ENCODE measurements at regions not wholly inside any gene's neighbourhood (a gene's known extent, or its start where the extent isn't known, plus 50 kb on each side); places are given as distances from the start of the nearest gene placed in this dataset.

DNA sequence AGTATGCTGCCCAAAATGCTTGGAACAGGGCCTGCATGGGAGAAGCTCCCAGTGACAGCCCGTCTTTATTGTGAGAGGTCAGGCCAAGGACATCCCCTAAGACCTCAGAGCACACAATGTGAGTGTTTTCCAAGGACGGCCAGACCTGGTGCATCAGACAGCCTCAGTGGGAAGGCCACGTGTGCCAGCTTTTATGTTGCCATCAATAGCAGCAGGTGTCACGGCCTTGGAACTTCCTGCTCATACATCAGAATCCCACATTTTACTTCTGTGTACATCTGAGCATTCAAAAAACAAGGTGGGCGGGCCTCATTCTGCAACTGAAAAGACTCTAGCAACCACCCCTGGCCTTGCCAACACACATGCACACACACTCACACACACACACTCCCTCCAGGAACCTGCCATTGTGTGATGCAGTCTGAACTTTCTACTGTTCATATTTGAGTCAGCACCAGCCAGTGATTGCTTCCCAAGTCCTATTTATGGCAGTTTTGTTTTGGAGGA is 753.1 kb upstream of the TBX3 start:
- Histone ChIP-seq H3K27ac (ENCODE audit: insufficient read depth, low read length) (no peak overlapping the region), H3K79me2 (ENCODE audit: control insufficient read depth, insufficient read depth, low read length) (no peaks in the 10 kb centered on the region), H3K9ac (ENCODE audit: insufficient read depth, low read length) (no peak overlapping the region), H3K9me3 (ENCODE audit: control insufficient read depth, insufficient read depth, low read depth, low read length) (no peaks in the 10 kb centered on the region), H3K4me1 (ENCODE audit: control insufficient read depth, extremely low read depth, insufficient read depth, low read length) (no peaks in the 10 kb centered on the region), H3K36me3 (ENCODE audit: control insufficient read depth, insufficient read depth, low read length) (no peaks in the 10 kb centered on the region), H3K4me2 (ENCODE audit: extremely low read depth, insufficient read depth, low read length) (no peak overlapping the region), H3K4me3 (replicated peaks in 1 of 4; ENCODE audit: control extremely low read depth in 1 of 4, insufficient read depth in 1 of 4, low read depth in 3 of 4, low read length in 4 of 4) (no peak overlapping the region), H2AFZ (ENCODE audit: low read length) (no peak overlapping the region), H3K27me3 (ENCODE audit: control insufficient read depth, insufficient read depth, low read length) (no peaks in the 10 kb centered on the region), H4K20me1 (ENCODE audit: control insufficient read depth, extremely low read depth, insufficient read depth, low read length) (no peaks in the 10 kb centered on the region)
- TF ChIP-seq CTCF (conservative IDR thresholded peaks at IDR 0.05 in 1 of 2, IDR thresholded peaks at IDR 0.05 in 1 of 2; ENCODE audit: low read depth in 1 of 2, low read length in 2 of 2) (no peak), EZH2 (IDR thresholded peaks at IDR 0.05; ENCODE audit: low read length, missing control alignments) (no peak)
- DNase-seq (ENCODE audit: low read depth in 2 of 2), result peak in 1 of 2 donors; percentile 20

DNA sequence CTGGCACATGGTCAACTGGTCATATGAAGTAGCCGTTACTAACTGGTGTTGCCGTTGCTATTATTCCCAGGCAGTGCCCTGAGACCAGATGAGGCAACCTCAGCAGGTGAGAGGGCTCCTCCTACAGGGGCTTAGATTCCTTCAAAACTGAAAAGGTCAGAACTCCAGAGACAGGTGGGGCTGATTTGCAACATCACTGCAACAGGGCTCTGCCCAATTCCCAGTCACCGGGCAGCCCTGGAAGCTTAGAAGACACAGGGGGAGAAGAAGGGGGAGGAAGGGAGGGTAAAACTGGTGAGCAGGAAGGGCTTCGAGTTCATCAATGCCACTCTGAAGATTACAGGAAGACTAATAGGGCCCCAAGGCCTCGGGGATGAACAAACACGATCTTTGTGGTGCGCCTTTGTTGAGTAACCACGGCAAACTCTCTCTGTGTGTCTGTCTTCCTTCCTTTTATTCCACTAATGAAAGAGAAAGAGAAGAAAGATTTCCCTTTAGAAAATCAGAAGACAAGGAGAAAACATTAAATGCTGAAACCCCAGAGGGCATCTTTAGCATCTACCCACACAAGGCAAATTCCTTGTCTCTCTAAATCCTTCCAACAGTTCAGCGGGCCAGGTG is 749.1 kb upstream of the TBX3 start:
- DNase-seq (ENCODE audit: low read depth in 2 of 2), result no peak
- Histone ChIP-seq H3K9ac (ENCODE audit: insufficient read depth, low read length) (no peak overlapping the region), H4K20me1 (ENCODE audit: control insufficient read depth, extremely low read depth, insufficient read depth, low read length) (no peaks in the 10 kb centered on the region), H3K36me3 (ENCODE audit: control insufficient read depth, insufficient read depth, low read length) (no peaks in the 10 kb centered on the region), H3K4me2 (ENCODE audit: extremely low read depth, insufficient read depth, low read length) (no peak overlapping the region), H3K27ac (ENCODE audit: insufficient read depth, low read length) (no peak overlapping the region), H3K79me2 (ENCODE audit: control insufficient read depth, insufficient read depth, low read length) (no peaks in the 10 kb centered on the region), H3K9me3 (ENCODE audit: control insufficient read depth, insufficient read depth, low read depth, low read length) (no peaks in the 10 kb centered on the region), H2AFZ (ENCODE audit: low read length) (no peak overlapping the region), H3K4me1 (ENCODE audit: control insufficient read depth, extremely low read depth, insufficient read depth, low read length) (no peaks in the 10 kb centered on the region), H3K27me3 (ENCODE audit: control insufficient read depth, insufficient read depth, low read length) (no peaks in the 10 kb centered on the region), H3K4me3 (replicated peaks in 1 of 4; ENCODE audit: control extremely low read depth in 1 of 4, insufficient read depth in 1 of 4, low read depth in 3 of 4, low read length in 4 of 4) (no peak overlapping the region)
- no peak for TF ChIP-seq CTCF (conservative IDR thresholded peaks at IDR 0.05 in 1 of 2, IDR thresholded peaks at IDR 0.05 in 1 of 2; ENCODE audit: low read depth in 1 of 2, low read length in 2 of 2)
- TF ChIP-seq EZH2 (IDR thresholded peaks at IDR 0.05; ENCODE audit: low read length, missing control alignments), result no peak

GRCh38 chr12:115430636-115431035 is 746.7 kb upstream of the TBX3 start:
- Histone ChIP-seq H3K9me3 (ENCODE audit: control insufficient read depth, insufficient read depth, low read depth, low read length) (no peaks in the 10 kb centered on the region), H3K27ac (ENCODE audit: insufficient read depth, low read length) (no peak overlapping the region), H3K4me3 (replicated peaks in 1 of 4; ENCODE audit: control extremely low read depth in 1 of 4, insufficient read depth in 1 of 4, low read depth in 3 of 4, low read length in 4 of 4) (no peak overlapping the region), H2AFZ (ENCODE audit: low read length) (no peak overlapping the region), H3K4me1 (ENCODE audit: control insufficient read depth, extremely low read depth, insufficient read depth, low read length) (no peaks in the 10 kb centered on the region), H3K36me3 (ENCODE audit: control insufficient read depth, insufficient read depth, low read length) (no peaks in the 10 kb centered on the region), H4K20me1 (ENCODE audit: control insufficient read depth, extremely low read depth, insufficient read depth, low read length) (no peaks in the 10 kb centered on the region), H3K27me3 (ENCODE audit: control insufficient read depth, insufficient read depth, low read length) (no peaks in the 10 kb centered on the region), H3K9ac (ENCODE audit: insufficient read depth, low read length) (no peak overlapping the region), H3K79me2 (ENCODE audit: control insufficient read depth, insufficient read depth, low read length) (no peaks in the 10 kb centered on the region), H3K4me2 (ENCODE audit: extremely low read depth, insufficient read depth, low read length) (no peak overlapping the region)
- DNase-seq (ENCODE audit: low read depth in 2 of 2), result no peak
- TF ChIP-seq EZH2 (IDR thresholded peaks at IDR 0.05; ENCODE audit: low read length, missing control alignments) (no peak), CTCF (conservative IDR thresholded peaks at IDR 0.05 in 1 of 2, IDR thresholded peaks at IDR 0.05 in 1 of 2; ENCODE audit: low read depth in 1 of 2, low read length in 2 of 2) (no peak)

All from fibroblast of lung (primary cell).